Epithelial cell of proximal tubule (primary cell): ENCODE measurements at regions not wholly inside any gene's neighbourhood (a gene's known extent, or its start where the extent isn't known, plus 50 kb on each side); places are given as distances from the start of the nearest gene placed in this dataset.

Source experiments
- DNase-seq: peaks from one replicate; pipeline ENCODE4 v3.0.0-alpha.2; 2011; ENCODE audit warnings: low read depth
- H3K4me3 ChIP-seq: 2 replicates; pipeline ENCODE4 v1.5.1; 2011; ENCODE audit warnings: low read depth, mild to moderate bottlenecking, low read length
- TF ChIP-seq, protein P1 (sequence below): conservative IDR thresholded peaks from 2 replicates; pipeline ENCODE4 v1.5.1; 2012; ENCODE audit warnings: low read depth, mild to moderate bottlenecking, low read length

DNA sequence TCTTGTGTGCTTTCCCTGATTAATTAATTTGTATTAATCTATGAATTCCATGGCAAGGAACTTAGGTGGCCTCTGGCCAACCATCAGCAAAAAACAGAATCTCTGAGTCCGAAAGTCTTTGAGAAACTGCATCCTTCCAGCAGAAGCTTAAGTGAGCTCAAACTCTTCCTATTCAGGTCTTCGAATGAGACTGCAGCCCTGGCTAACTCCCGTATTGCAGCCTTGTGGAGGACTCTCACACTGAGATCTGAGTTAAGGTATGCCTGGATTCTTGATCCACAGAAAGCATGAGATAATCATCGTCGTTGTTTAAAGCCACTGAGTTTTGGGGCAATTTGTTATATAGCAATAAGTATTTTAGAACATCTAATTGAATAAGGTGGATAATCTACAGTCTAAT is 1143.9 kb upstream of the NXPH2 start:
- no peak overlapping the region for H3K4me3 ChIP-seq
- DNase-seq, result no peak
- TF ChIP-seq, protein P1, sequence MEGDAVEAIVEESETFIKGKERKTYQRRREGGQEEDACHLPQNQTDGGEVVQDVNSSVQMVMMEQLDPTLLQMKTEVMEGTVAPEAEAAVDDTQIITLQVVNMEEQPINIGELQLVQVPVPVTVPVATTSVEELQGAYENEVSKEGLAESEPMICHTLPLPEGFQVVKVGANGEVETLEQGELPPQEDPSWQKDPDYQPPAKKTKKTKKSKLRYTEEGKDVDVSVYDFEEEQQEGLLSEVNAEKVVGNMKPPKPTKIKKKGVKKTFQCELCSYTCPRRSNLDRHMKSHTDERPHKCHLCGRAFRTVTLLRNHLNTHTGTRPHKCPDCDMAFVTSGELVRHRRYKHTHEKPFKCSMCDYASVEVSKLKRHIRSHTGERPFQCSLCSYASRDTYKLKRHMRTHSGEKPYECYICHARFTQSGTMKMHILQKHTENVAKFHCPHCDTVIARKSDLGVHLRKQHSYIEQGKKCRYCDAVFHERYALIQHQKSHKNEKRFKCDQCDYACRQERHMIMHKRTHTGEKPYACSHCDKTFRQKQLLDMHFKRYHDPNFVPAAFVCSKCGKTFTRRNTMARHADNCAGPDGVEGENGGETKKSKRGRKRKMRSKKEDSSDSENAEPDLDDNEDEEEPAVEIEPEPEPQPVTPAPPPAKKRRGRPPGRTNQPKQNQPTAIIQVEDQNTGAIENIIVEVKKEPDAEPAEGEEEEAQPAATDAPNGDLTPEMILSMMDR, result no peak

DNA sequence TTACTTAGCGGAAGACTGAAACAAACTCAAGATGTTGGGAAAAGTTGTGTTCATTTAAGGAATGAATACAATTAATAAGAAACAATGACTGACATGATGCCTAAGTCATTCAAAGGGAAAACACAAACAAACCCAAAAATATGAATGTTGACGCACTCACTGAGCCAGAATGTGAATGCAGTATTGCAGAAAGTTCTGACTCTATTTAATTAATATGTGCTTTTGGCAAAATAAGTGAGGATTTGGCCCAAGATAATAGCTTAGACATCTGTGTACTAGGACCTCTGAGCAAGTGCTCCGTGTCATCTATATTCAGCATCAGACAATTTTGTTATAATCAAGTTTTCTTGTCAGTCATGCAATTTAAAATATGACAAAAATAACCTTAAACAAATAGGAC is 1138.8 kb upstream of the NXPH2 start:
- TF ChIP-seq, protein P1, result no peak
- H3K4me3 ChIP-seq, result no peak overlapping the region
- DNase-seq, result no peak

DNA sequence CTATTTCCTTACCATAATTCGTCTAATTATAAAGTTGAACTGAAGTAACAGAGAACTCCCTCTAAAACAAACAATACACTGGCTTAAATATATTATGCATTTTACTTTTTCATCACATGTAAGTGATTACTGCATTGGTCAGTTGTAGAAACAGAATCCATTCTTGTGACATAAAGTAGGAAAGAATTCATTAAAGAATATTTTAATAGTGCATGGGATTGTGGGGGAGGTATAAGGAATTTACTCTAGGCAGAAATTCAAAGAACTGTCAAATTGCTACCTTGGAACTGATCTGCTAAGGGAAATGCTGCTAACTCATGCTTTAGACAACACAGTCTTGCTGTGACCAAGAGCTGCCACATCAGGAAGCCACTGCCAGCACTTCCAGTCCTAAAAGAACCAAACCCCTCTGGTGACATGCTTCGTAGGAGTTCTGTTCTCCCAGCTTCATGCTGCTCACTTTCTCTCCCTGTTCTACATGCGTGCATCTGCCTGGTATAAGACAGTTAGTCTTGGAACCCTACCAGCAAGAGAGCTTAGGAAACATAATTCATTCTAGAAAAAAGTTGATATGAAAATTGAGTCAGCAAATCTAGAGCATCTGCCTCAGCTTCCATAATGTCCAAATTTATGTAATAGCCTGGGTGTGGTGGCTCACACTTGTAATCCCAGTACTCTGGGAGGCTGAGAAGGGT is 1137.6 kb upstream of the NXPH2 start:
- TF ChIP-seq, protein P1, result no peak
- no peak for DNase-seq

DNA sequence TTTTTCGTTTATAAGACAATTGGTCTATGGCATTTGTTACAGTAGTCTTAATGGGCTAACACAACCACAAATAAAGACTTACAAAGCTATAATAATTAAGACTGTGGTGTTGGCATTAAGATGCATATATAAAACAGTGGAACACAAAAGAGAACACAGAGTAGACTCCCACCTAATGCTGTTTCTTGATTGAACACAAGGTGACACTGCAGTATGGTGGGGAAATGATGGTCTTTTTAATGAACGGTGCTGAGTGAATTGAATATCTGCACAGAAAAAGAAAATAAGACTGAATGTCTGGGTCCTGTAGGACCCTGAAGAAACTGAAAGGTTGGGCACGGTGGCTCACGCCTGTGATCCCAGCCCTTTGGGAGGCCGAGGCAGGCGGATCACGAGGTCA is 1136.6 kb upstream of the NXPH2 start:
- TF ChIP-seq, protein P1, result no peak
- H3K4me3 ChIP-seq, result no peak overlapping the region

More for the DNA sequence above, 1137.6 kb upstream of the NXPH2 start:
- H3K4me3 ChIP-seq, result no peak overlapping the region

DNA sequence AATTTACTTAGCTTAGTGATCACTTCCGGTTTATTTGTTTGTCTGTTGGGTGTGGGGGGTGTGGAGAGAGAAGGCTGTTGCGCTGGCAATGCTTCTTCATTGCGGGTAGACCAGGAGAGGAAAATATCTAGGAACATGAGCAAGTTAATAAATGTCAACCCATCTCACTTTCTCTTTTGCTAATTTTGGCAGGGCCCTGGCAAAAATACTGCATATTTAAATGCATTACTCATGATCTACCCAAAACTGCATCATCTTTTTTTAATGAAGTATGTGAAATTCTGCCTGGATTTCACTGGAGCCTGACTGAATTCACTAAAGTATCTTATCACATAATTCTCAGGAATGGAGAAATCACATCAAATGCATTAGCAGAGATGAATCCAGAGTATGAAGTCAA is 1131.0 kb upstream of the NXPH2 start:
- TF ChIP-seq, protein P1, result no peak
- DNase-seq, result no peak

More for the DNA sequence above, 1136.6 kb upstream of the NXPH2 start:
- DNase-seq, result no peak

DNA sequence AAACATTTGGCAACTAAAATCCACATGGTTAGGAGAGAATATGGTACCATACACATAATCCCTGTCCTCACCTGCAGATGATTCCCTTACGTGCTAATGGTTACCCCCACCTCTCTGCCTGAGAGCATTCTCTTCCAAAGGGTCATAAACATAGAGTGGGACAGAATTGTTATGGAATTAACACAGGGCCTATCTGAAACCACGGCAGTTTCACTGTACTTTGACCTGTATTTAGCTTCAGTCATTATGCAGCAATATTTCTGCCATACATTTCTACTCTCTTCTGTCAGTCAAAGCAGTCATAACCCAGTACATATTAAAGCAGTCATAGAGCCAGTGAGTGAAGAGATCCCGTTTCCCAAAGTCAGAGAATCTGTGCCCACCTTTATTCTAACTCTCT is 1128.9 kb upstream of the NXPH2 start:
- no peak for DNase-seq
- TF ChIP-seq, protein P1, result no peak
- no peak overlapping the region for H3K4me3 ChIP-seq

More for the DNA sequence above, 1131.0 kb upstream of the NXPH2 start:
- H3K4me3 ChIP-seq, result no peak overlapping the region

DNA sequence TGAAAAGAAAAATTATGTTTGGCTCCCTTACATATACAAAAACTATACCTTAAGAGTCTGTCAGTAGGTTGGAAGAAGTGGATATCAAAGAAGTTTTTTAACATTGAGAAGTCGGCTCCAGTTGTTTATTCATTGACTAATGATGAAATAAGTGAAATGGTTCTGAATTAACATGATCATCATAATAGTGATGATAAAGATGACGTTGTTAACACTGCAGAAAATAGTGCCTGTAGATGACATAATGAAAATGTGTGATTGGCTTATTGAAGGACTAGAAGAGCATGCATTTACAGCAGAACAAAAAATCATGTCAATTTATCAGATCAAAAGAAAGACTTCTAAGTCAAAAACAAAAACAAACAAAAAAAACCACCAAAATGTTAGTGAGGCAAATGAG is 1125.4 kb upstream of the NXPH2 start:
- no peak for DNase-seq
- H3K4me3 ChIP-seq, result no peak overlapping the region
- TF ChIP-seq, protein P1, result no peak
